Activated CD4-positive, alpha-beta T cell treated with anti-CD3 and anti-CD28 coated beads, Interleukin-2, amount 50 U/mL, for 1 hour (primary cell): ENCODE measurements at regions not wholly inside any gene's neighbourhood (a gene's known extent, or its start where the extent isn't known, plus 50 kb on each side); places are given as distances from the start of the nearest gene placed in this dataset.

Experiments
- DNase-seq: peaks from one replicate; pipeline ENCODE4 v3.0.0-alpha.2; 2020

DNA sequence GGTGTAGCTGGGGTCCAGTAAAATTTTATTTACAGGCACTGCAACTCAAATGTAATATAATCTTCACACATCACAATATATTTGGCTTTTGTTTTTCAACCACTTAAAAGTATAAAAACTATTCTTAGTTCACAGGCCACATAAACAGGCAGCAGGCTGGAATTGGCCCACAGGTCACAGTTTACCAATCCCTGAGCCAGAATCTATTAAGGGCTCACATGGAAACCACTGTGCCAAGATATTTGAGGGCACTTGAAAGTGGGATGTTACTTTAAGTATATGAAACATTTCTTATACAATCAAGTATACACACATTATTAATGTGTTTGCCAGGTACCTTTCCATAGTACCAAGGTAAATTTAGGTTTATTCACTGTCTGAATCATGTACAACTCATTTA is 71.9 kb upstream of the PRDX6 start:
- DNase-seq, result no peak

DNA sequence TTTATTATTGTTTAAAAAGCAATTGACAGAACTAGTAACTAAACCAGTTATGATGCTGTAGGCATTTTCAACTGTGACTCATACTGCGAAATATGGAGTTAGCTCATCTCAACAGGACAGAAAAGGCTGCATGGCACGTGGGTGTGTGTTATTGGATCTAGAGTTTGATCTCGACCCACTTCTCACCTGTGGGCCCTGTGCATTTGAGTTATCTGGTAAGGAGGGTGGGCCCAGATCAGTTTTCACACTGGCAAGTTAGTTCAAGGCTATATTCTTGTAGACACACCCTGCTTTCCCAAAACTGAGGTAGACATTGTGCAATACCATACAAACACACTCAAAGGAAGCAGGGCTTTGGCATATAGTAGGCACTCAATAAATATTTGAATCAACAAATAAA is 71.3 kb upstream of the PRDX6 start:
- DNase-seq, result no peak

DNA sequence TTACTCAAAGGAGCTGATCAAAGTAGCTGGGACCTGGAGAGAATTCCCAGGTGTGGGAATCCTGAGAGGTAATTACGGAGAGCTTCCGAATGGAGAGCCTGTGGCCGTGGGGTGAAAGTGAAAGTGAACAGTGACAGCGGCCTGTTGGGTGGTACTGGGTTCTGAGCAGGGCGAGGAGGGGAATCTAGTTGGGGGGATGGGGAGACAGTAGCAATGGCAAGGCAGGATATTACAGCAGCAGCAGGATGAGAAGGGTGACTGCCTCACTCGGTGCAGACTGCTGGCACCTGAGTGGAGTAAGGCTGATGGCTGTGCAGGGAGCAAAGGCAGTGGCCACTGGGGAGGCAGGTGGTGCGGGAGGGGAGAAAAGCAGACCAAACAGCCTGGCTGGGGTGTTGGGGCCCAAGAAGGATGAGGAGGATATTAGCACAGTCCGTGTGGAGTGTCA is 70.3 kb upstream of the PRDX6 start:
- DNase-seq, result no peak

DNA sequence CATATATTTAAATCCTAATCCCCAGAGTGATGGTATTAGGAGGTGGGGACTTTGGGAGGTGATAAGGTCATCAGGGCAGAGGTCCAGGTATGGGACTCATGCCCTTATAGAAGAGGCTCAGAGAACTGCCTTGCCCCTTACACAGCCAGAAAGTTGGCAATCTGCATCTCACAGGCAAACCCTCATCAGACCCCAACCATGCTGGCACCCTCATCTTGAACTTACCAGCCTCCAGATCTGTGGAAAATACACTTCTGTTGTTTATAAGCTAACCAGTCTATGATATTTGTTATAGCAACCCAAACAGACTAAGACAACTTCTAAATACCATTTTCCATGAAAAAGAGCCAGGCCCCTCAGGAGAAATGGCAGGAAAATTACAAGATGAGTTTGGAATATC is 69.3 kb upstream of the PRDX6 start:
- no peak for DNase-seq

DNA sequence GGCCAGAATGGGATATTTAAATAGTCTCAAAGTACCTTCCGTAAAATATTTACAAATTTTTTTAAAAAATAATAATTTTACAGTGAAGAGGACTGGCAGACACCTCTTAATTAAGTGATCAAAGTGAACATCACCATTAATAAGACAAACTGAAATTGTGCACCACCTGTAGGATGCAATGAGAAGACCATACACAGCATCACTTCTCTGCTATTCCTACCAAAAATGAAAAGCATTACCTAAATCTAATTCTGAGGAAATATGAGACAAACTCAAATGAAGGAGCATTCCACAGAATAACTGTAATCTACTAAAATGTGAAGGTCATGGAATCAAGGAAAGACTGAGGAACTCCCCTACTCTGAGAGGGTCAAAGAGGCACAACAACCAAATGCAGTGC is 68.2 kb upstream of the PRDX6 start:
- no peak for DNase-seq

DNA sequence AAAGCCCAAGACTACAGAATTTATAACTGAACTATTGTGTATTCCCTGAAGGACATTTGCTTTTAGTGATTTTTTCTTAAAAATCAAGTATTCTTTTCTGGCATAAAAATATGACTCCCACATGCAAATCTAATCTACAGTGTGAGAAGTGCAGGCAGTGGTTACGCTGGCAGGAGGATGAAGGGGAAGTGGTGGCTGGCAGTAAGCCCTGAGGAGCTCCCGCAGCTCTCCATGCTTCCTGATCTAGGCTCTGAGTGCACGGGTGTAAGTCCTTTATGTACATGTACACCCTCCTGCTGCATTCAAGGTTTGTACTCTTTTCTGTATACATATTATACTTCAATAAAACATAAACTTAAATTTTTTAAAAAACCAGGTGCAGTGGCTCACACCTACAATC is 67.5 kb upstream of the PRDX6 start:
- no peak for DNase-seq

DNA sequence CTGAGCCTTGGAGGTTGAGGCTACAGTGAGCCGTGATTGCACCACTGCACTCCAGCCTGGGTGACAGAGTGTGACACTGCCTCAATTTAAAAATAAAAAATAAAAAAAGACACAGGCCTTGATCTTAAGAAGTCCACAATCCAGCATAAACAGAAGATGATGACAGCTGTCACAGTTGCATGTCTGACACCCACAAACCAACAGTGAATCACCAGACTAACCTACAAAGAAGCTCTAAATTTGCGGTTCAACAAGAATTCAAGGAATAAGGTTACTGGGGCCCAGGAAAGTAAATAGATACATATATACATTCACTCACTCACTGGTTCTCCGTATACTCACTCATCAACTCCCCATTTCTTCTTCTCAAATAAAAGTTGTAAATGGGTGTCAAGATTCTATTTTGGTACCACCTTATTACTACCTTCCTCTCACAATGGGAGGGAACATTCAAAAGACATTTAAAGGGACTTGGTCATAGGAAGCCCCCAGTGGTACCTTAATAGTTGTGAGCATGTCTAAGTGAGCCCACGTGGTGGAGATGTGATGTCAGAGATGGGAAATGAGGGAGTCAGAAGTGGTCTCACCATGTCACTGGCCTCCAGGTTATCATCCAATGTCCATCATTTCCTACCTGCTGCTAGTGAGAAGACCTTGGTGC is 66.9 kb upstream of the PRDX6 start:
- no peak for DNase-seq

DNA sequence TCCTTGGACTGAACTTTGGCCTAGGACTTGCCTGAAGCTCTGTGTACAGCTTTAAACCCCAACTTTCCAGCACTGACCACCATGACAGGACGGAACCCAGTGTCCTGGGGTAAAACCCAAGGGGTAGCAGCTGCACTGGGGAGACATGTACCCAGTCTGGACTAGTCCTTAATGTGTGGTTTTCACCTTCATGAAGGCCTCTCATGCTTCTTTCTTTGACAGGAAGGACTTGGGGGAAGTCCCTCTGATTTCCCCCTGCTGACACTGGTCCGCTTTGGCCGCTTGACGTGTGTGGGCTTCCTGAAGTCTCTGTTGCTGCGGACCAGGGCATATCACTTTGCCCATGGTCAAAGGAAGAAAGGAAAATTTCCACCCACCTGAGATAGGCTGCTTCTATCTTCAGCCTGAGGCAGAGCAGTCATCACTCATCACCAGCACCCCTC is 66.3 kb upstream of the PRDX6 start:
- no peak for DNase-seq

DNA sequence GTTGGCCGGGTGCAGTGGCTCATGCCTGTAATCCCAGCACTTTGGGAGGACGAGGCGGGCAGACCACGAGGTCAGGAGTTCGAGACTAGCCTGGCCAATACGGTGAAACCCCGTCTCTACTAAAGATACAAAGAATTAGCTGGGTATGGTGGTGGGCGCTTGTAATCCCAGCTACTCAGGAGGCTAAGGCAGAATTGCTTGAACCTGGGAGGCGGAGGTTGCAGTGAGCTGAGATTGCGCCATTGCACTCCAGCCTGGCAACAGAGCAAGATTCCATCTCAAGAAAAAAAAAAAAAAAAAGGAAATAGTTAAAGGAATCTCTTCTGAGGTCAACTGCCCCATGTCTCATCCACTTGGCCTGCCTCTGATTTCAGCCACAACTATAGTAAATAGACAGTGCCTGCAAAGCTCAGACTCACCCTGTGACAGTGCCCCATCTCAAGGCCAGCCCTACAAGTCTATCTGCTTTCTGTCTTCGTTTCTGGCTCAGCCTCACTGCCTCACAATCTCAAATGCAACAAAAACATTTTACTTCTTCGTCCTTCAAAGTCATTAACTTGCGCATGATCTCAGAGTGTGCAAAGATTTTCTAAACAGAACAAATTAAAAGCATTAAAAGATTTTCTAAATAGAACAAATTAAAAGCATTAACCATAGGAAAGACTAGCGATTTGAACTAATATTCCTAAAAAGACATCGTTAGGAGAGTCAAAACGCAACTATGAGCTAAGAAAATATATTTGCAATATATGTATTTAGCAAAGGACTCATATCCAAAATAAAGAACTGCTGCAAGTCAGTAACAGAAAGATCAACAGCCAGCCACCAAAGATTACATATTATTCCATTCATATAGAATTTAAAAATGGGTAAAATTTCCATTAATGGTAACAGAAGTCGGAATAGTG is 65.0 kb upstream of the PRDX6 start:
- DNase-seq, result no peak

DNA sequence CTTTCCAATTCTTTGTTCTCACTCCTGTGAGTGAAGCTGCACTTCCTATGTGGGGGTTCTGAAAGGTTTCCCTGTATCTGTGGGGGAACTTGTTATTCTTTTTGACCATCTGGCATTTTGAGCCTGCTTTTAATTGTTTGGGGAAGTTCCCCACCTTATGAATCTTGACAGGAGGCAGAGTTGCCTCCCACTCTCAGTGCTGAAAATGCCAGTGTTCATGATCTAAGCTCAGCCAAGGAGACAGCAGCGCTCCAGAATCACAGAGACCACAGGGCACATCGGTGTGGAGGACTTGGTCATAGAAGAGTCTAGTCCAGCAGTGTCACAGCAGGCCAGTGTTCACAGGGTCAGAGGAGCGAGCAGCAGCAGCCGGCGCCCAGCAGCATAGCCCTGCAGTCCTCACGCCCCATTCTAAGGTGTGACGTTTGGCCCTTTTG is 63.8 kb upstream of the PRDX6 start:
- DNase-seq, result no peak

DNA sequence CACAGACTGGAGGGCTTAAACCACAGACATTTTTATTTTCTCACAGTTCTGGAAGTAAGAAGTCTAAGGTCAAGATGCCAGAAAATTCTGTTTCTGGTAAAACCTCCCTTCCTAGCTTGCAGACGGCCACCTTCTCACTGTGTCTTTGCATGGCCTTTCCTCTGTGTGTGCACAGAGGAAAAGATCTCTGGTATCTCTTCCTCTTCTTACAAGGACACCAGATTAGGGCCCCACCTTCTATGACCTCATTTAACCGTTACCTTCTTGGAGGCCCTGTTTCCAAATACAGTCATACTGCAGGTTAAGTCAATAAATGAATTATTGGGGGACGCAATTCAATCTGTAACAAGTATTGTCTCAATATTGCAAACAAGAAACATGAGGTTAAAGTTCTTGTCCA is 63.0 kb upstream of the PRDX6 start:
- no peak for DNase-seq

DNA sequence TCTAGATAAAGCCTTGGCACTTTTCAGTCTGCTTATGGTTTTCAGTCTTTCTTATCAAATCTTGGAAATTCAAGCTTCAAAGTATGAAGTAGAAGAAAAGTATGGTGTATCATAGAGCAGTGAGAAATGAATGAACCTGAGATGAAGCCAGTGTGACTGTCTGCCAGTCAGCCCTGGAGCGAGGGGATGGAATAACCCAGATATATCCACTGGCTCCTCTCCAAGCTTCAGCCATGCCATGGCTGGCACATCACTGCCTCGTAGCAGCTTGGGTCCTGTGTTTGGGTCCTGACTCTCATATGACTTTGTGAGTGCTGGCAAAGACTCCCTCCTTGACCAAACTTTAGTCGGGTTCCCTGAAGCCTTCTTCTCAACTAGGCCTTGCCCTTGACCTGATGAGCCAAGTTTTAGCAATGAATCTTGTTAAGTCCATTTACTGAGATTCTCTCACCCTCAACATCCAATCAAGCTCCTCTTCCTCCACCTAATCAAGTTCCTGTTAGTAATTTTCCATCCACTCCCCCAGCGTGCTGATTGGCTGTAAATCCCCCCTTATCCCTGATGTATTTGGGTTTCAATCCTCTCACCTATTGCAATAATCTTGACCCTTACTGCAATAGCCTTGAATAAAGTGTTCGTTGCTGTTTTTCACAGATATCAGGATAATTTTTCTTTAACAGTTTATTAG is 62.5 kb upstream of the PRDX6 start:
- no peak for DNase-seq

DNA sequence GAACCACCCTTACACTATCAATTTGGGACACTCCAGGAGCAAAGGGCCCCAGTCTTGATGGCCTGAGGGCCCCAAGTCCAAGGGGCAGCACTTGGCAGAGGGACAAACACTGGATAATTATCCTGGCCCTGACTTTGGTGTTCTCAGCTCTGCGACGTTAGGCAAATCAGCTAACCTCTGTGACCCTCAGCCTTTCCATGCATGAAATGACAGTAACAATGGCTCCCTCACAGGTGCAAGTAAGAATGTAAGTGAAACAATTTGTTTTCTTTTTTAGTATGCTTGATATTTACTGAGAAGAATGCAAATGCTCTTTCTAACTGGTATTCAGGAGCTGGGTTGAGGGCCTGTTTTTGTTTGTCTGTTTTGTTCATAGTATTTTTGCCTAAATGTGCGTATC is 61.6 kb upstream of the PRDX6 start:
- no peak for DNase-seq

DNA sequence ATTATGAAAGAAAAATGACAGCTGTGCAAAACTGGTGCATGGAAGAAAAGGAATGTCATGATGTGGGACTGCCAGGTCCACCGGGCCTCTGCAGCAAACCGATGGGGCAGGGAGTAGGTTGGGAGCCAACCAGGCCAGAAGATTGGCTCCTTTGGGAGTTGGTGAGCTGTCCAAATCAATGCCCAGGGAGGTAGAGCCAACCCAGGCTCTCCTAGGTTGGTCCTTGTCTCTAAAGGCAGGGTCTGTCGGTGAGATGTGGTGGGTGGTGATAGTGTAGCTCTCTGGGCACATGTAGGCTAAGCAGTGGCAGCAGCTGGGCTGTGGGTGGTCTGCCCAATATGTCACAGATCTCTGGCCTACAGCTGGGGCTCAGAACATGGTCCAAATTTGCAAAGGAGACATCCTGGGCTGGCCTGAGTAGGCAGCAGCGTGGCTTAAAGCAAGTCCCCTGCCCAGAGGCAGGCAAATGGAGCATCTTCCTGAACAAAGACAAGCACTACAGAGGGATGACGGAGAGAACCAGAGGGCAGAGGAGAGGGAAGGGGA is 61.2 kb upstream of the PRDX6 start:
- no peak for DNase-seq

DNA sequence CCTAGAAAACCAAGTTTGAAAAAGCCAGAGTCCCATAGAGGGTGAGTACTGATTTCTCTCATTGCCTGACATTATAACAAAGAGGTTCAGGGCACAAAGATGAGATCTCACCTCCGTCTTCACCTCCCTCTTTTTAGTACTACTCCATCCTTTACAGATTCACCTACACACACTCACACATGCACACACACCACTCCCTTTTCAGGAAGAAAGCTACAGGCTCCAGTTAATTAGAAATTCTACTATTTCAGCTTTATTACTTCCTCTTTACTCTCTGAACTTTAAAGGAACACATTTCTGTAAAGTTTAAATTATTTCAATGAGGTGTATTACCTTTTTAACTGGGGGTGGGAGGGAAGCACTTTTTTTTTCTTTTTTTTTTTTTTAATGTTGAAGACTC is 59.6 kb upstream of the PRDX6 start:
- no peak for DNase-seq

DNA sequence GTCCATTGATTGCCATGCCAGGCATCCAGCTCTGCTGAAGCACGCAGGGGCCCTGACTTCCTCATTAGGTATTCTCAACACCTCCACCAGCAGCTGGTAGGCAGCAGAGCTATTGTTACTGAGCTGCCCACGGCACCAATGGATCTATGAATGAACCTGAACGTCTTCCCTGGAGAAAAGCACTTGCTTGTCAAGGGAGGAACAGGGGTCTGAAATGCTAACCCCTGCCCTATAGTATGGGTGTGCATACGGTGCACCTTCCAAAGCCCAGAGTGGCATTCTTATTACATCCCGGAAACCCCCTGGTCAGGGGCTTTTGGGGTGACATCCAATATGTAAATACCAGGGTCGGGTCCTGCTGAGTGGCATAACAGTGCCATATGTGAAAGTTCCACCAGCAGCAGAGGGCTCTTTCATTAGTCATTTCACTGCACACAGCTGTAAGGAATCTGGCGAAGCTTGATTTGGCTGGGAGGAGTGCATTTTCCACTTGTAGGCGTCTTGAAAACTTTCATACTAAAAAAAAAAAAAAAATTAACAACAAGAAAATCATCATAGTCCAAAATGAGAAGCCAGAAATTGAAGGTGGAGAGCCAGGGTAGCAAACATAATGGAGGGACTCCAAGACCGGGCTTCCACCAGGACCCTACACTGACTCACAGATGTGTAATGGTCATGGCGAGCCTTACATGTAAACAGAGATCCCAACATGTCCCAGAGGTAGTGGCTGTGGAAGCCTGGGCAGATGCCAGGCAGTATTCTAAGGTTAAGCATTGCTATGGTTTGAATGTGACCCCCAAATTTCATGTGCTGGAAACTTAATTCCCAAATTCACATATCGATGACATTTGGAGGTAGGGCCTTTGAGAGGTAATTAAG is 58.8 kb upstream of the PRDX6 start:
- DNase-seq, result no peak

DNA sequence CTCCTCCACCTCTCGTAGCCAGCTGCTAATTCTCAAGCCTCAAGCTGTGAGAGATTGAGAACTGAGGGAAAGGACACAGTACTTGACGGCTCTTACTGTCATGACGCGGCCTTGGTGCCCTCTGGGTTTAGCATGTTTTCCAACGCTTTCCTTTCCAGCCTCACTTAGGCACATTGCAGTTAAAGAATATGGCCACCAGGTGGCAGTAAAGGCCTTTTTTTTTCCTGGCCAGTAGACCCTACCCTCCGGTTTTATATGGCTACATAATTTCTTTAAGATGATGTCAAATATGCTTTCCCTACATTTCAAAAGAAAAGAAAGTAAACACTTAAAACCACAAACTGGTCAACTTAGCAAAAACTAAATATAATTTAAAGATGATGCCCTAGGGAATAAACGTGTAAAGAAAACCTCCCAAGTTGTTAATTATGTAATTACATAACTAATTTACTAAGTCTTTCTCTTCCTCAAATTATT is 56.8 kb upstream of the PRDX6 start:
- DNase-seq, result peak; percentile 47

DNA sequence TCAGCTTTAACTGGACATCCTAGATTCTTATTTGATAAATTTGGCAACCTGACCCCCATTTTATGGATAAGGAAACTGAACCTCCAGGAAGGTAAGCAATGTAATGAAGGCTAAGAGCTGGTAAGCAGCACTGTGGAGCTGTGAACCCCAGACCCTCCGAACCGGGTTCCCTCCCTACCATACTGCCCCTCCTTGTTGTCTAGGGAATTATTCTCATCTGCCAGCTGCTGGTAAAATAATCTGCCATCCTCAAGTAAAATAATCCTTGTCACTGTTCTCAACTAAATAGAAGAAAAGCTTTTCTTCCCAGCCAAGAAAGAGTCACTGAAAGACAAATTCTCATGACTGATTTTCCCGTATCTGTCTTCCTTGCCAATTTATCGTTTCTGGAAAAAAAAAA is 55.8 kb upstream of the PRDX6 start:
- no peak for DNase-seq

DNA sequence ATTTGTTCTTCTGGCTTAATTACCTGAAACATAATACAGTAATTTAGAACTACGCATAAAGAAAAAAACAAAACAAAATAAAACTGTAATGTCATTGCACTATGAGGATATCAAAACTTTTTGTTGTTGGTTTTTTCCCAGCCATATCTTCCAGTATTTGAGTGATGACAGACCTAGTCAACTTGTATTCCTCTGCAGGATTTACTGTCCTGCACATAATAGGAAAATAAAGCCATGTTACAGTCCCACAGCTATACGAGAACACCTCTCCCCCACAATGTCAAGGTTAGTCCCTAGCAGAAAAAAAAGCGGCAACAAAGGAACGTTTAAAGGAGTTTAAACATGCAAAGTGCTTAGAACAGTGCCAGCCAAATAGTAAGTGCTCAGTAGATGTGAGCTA is 55.3 kb upstream of the PRDX6 start:
- no peak for DNase-seq

DNA sequence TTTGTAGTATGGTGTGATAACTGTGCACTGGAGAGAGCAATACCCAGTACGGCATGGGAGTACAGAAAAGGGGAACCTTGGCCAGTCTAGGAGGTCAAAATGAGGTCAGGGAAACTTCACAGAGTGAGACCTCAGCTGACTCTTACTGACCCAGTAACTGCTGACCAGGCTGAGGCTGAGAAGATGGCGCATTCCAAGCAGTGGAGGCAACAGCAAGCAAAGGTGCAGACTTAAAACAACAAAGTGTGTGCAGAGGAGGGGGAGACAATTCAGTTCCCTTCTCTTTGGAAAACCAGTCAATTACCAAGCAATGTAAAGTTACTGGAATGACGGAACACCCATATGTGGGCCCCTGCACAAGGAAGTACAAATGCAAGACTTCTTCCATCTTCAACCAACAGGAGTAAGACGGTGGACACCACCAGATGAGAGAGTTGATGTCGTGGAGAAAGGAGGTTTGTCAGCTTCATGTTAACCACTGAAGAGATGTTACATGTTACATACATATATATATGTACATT is 54.6 kb upstream of the PRDX6 start:
- DNase-seq, result no peak

DNA sequence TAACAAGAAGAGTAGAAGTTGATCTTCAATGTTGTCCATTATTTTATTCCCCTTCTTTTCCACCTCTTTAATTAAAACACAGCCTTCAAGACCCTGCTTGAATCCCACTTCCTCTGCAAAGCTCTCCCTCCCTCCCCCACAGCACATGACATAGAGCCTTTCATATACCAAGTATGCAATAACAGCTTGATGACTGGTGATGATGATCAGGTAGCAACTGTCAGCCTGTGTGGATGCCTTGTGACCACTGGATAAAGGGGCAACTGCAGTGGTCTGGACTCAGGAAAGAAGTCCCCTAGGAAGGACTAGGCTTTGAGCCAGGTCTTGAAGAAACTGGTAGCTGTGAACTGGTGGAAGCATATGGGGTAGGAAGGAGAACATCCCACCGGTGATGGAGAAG is 53.8 kb upstream of the PRDX6 start:
- no peak for DNase-seq

DNA sequence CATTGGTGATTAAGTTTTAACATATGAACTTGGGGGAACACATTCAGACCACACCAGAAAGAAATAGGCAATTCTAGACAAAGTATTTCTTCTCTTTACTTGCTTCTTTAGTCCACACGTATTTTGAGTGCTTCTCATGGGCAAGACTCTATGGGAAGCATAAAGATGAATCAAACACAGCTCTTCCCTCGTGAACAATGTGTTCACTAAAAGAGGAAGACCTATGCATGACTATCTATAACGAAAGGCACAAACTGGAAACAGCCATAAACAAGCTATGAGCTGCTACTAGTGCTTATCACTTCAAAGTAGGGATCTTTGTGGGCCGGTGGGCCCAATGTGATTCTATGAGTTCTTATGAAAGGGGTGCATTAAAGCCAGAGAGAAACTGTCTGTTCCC is 53.0 kb upstream of the PRDX6 start:
- DNase-seq, result no peak
